Stimulated activated CD8-positive, alpha-beta memory T cell treated with anti-CD3 and anti-CD28 coated beads, Interleukin-7, amount 100 ng/mL, for 1 hour (primary cell): ENCODE measurements at regions not wholly inside any gene's neighbourhood (a gene's known extent, or its start where the extent isn't known, plus 50 kb on each side); places are given as distances from the start of the nearest gene placed in this dataset.

Source experiments
- DNase-seq, 2 donors: peaks; one replicate each; pipeline ENCODE4 v3.0.0-alpha.2; 2020; ENCODE audit warnings: low read depth in 2 of 2

DNA sequence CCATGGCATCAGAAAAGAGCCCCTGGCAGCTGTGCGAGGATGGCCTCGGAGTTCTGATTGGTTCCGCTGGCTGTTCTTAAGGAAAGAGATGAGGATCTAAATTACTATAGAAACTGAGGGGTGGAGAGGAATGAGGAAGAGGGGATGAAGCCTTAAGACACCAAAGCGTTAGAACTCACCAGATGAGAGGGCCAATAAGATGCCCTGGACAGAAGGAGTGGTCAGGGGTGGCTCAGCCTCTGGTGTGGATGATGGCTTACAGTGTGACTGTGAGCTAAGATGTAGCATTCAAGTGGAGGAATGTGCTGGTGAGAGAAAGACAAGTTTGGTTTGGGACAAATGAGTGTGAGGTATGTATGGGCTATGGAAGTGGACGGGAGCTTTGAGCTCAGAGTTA lies 97.8 kb downstream of the ZFP36L2 start:
- DNase-seq = no peak

DNA sequence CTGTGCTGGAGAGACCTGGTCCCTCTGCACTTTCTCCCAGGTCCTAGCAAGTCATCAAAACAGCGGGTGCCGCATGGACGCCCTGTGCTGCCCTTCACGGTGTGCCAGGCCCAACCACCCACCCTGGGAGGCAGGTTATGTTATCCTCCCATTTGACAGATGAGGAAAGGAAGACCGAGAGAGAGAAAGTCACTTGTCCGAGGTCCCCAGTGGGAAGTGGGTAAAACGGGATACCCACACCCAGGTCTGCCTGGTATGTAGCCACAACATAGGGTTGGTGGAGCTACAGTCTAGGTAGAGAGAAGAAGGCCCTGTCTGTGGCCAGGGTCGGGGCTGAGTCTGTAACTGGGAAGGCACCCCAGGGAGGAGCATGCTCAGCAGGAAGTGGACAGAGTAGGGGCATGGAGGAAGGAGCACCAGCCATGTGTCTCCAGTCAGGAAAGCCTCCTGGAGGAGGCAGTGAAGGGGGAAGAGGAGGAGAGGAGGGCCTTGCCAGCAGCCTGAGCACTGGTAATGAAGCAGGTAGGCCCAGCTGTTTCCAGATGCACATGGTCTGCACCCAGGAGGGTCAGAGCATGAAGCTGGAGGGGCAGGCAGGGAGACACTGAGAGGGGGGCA lies 98.4 kb downstream of the ZFP36L2 start:
- DNase-seq = no peak

DNA sequence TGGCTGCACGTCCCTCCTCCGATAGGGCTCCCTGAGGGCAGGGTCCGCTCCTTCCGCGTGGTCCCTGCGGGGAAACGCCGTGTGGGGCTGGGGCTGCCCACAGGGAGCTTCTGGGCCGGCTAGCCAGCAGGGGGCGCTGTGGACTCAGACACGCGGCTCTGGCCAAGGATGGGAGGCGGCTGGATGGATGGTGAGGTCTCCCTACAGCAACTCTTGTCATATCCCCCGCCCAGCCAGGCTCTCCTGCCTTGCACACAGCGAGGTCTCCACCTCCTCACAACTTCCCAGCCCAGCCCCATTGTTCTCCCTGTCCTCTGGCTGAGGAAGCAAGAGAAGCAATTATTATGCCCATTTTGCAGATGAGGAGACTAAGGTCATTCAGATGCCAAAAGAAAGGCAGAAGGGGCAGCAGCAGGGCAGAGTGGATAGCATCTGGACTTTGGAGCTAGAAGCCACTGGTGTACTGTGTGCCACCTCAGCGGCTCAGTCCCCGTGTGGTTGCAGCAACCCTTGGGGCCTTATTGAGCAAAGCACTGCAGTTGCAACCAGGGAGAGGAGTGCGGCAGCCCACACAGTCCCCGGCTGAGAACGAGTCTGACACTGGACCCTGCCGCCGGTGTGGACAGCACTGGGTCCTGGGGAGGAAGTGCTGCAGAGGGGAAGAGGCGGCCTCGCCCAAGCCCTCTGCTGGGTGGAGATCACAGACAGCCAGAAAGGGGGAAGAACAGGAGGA lies 99.0 kb downstream of the ZFP36L2 start:
- peak; percentile 76 to 91 for DNase-seq

DNA sequence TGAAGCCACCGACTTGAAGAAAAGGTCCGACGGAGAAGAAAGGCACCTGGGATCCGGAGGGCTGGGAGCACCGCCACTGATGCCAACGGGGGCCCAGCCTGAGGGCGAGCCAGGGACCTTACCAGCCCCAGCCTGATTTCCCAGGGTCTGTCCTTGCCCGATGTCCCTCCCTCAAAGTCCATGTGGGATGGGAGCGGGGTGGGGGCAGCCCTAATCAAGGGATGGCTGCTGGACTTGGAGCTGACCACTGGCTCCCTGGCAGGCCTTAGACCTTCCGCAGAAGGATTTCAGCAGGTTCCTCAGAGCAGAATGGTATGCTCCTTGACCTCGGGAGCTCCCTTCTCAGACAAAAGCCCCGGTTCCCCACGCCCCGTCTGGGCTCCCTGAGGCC lies 99.6 kb downstream of the ZFP36L2 start:
- DNase-seq = no peak

DNA sequence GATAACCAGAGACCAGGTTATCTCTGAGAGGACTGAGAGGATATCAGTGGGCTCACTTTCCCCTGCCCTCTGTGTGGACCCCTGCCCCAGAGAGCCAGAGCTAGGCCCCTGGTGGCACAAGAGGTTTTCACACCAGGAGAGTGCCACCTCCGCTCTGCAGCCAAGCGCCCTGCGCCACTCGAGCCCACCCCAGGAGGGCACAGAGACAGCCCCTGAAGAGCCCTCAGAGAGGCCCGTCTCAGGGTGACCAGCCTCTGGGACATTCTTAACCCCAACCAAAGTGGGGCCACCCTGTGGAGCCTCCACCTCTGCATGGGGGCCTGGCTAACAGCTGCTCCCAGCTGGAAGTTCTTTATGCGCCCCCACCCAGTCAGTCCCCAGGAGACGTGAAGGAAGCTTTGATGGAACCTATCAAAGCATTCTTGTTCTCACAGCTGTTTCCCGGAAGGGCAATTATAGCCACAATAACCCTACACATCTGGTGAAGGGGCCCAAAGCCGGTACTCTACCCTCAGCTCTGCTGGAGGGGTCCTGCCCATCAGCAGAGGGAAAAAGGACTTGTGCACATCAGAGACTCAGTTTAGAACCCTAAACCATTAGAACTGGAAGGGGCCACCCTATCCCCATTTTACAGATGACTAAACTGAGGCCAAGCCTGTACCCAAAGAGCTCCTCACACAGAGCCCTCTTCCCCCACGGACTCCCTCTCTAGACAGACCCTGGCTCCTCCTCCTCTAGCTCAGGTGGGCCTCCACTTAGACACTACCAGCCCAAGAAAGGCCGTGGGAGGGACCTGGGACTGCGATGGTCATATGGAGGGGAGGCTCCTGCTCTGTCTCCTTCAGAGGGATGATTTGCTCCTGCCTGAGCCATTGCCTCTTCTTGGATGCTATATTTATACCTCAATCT lies 101.1 kb downstream of the ZFP36L2 start:
- no peak for DNase-seq

DNA sequence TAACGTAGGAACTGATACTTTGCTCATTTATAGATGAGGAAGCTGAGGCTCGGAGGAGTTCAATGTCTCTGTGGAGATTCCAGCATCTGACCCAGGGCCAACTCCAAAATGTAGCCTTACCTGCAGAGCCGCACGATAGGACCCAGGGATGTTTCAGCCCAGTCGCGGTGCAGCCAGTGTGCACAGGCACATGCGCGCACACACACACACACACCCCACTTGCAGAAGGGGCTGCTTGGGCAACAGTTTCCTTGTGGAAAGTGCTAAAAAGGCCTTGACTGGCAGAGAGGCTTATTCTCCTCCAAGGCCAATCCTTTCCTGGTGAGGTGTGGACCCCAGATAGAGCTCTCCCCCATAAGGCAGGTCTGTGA lies 101.7 kb downstream of the ZFP36L2 start:
- DNase-seq = no peak

DNA sequence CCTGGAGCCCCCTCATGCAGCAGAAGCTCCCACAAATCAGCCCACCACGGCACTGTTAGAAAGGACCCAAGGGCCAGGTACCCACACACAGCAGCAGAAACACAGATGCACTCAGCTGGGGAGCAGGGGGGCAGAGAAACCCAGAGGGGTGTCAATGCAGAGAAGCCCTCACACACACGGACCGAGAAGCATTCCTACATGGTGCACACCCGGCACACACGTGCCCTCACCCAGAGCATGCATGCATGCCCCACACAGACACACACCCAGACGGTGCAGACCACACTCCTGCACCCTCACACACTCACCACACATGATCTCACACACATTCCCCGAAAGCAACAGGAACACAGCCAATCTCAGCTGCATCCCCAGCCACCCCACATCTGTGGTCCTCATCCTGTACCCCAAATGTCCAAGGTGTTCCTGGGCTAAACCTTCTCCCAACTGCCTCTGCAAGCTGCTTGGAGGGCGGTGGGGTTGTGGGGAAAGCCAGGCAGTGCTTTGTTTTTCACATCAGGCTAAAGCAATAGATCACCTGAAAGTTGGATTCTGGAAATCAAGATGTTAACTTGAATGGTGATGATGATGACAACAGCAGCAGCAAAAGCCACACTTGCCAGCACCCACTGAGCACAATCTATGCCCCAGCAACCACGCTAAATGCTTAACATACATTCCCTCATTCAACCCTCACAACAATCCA lies 102.3 kb downstream of the ZFP36L2 start:
- no peak for DNase-seq

DNA sequence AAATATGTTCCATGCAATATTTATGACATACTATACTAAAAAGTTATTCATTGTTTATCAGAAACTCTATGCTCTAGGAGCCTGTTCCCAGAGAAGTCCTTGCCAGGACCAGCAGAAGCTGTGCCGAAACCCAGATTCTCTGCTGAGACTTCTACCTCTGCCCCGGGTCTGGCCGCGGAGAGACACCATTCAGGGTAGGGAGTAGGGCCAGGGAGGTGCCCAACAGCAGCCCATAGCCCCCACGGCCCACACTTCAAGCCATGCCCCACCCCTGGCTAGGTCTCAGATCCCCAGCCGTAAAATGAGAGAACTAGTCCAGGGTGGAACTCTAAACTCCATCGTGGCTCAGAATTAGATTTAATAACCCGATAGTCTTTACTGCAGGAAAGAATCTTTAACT lies 102.9 kb downstream of the ZFP36L2 start:
- no peak for DNase-seq

DNA sequence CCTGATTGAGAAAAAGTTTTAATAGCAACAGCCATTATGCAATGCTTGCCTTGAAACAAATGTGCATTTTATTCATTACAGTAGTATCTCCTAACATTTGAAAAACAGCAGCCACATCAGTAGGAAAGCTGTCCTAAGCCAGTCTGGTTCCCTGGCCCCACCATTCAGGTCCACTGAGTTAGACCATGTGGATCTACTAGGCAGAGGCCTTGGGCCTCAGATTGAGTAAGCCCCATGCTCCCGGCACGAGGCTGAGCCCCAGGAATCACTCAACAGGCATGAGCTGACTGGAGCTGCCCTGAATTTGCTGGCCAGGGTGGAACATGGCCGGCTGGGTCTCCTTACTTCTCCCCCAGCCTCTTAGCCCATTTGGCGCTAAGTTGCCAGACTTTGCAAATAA lies 103.4 kb downstream of the ZFP36L2 start:
- DNase-seq = no peak

DNA sequence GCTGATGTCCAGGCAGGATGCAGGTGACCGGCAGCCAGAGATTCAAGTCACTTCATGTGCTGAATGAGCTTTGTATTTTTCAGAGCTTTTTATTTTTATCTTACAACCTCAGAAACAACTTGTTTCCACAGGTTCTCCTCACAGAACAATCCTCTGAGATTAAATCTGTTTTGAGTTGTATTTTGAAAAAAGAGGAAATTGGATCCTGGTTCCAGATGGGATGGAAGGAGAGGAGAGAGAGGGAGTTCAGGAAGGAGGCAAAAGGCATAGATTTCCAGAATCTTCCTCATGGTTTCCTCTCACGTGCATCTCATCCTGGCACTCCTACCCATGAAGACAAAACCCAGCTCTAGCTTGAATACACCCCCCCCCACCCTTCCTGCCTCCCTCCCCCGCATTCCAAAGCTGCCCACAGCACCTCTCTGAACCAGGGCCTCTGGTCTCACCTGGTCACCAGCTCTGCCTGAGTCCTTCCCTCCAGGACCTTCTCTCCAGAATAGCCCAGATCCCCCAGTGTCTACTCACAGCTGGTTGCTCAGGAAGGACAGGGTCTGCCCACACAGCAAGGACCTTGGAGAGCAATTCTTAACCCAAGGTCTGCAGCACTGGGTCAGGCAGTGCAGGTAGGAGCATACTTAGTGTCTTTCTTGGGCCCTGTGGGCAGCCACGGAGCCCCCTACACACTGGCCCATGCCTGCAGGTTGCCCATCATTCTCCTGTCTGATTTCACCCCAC lies 104.7 kb downstream of the ZFP36L2 start:
- DNase-seq = no peak

DNA sequence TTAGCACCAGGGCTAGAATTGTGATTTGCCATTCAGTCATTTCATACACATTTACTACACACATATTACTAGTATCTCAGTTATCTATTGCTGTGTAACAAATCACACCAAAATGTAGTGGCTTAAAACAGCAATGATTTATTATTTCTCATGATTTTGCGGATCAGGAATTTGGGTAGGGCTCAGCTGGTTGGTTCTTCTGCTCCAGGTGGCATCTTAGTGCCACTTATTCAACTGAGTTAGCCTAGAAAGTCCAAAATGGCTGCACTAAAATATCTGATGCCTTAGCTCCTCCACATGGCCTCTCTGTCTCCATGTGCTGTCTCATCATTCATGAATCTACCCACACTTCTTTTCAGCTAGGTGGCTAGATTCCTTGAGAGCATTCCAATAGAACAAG lies 107.1 kb downstream of the ZFP36L2 start:
- no peak for DNase-seq

DNA sequence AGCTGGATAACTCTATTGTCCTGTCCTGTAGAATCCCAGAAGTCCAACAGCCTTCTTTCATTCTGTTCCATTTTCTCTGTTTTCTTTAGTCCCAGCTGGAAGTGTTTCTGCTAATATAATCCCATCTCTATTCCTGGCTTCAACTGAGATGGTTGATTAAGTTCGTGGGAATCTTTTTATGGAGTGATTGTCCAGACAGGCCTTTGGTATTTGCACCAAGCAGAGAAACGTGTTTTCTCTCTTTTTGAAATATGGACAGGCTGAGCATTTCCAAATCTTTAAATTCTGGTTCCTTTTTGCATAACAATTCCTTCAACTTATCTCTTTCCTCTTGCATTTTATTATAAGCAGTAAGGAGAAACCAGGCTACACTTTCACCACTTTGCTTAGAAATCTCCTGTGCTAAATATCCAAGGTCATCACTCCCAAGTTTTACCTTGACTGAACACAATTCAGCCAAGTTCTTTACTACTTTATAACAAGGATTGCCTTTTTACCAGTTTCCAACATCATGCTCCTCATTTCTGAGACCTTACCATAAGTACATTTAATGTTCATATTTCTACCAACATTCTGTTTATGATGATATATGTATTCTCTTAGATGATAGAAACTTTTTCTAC lies 108.8 kb downstream of the ZFP36L2 start:
- DNase-seq = no peak

DNA sequence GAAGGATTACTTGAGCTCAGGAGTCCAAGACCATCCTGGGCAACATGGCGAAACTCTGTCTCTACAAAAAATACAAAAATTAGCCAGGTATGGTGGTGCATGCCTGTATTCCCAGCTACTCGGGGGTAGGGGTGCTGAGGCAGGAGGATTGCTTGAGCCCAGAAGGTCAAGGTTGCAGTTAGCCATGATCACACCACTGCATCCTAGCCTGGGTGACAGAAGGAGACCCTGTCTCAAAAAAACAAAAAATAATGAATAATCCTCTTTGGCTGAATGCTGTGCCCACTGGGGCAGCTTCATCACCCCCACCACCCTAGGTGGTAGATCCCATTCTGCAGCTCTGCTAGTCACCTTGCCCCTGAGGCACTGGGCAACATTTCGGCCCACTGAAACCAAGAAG lies 109.4 kb downstream of the ZFP36L2 start:
- no peak for DNase-seq

DNA sequence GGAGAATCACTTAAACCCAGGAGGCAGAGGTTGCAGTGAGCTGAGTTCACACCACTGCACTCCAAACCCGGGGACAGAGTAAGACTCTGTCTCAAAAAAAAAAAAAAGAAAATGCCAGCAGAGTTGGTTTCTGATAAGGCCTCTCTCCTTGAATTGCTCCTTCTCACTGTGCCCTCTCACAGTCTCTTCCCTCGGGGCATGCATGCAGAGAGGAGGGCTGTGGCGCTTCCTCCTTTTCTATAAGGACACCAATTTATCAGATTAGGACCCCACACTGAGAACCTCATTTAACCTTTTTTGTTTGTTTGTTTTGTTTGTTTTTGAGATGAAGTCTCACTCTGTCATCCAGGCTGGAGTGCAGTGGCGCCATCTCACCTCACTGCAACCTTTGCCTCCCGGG lies 110.5 kb downstream of the ZFP36L2 start:
- DNase-seq = no peak

DNA sequence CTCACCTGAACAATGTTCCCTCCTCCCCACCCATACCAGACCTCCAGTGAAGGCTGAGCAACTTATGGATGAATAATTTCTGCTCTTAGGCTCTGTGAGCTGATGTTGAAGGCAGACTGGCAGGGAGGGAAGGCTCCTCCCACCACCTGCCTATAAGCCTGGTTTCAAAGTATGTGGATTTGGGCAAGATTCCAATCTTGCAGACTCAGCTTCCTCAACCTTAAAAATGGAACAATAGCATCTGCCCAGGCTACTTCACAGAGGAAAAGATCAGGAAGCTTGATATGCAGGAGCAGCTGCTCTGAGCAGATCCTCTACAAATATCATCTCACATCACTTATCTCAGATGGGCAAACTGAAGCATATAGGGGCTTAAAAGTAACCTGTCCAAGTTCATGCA lies 112.2 kb downstream of the ZFP36L2 start:
- DNase-seq = no peak

DNA sequence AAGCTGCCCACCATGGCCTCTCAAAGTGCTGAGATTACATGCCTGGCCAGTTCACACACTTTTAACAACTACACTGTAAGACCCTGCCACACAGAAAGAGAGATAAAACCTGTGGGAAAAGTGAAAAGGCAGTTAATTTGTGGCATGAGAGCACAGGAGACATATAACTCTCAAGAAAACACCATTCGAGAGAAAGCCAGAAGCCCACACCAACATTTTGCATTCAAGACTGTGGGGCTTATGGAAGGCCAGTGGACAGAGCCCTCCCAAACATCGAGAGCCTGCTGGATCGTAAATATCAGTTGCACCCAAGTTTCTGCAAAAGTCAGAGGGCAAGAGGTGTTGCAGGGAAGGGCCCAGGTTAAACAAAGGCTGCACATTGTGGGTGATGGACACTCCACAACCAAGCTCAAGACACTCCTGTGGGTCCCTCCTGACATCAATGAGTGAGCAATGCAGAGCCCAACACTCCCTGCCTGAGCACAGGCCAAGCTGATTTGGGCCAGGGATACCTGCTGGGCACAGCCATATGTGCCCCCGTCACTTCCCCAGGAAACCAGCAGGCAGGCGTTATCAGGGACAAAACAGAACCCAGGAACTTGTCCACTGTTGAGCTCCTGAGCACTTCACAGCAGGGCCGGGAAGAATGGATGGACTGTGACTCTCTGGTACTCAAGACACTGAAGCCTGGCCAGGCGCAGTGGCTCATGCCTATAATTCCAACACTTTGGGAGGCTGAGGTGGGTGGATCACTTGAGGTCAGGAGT lies 114.4 kb downstream of the ZFP36L2 start:
- DNase-seq = no peak

DNA sequence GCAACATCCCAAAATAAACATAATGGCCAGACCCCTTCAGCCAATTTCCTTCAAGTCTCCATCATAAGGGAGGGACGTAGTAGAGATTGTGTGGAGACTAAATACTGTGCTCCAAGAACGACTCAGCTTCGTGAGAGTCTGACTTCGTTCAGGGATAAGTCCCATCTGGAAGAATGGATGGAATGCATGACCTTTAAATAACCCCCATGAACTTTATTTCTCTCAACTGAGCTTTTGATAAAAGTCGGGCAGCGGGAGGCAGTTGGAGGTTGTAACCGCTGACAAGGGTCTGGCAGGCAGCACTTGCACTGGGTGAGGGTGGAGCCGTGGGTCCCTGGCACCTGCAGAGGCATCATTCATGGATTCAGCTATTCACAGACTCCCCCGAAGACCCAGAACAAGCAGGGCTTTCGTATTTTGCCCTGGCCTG lies 115.9 kb downstream of the ZFP36L2 start:
- DNase-seq = no peak

DNA sequence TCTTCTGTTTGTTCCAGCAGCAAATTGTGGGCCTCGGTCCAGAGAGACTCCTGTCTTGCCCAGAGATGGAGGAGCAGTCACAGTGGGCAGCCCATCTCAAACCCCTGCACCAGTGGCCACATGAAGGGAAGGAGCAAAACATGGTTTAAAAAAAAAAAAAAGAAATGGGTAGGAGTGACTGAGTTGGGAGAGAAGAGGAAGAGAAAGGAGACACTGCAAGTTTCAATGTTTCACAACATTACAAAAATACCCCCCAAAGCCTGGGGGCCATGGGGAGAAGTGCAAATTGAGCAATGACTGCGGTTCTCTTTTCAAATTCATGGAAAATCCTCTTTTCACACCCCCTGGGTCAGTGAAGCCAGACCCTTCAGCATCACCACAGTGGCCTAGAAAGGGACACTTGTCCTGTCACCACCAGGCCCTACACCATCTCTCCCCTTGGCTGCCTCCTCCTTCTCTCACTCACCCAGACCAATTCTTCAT lies 117.1 kb downstream of the ZFP36L2 start:
- DNase-seq = no peak

DNA sequence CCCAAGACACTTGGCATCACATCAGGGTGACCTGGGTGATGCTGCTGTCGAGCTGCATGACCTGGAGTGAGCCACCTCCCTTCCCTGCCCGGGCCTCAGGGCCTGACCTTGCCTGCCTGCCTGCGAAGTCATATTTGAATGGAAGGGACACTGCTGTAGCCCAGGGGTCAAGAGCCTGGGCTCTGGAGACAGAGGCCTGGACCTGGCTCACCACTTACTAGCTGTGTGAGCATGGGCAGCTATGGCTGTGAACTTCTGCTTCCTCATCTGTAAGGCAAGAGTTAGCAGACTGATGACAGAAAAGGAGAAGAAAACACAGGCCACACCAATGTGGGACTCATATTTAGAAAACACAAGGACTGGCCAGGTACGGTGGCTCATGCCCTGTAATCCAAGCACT lies 118.7 kb downstream of the ZFP36L2 start:
- DNase-seq = no peak
